ENCODE measurements at regions not wholly inside any gene's neighbourhood (a gene's known extent, or its start where the extent isn't known, plus 50 kb on each side); places are given as distances from the start of the nearest gene placed in this dataset.

- TF ChIP-seq MAX (IDR thresholded peaks at IDR 0.05) (no peak), CTCF (IDR thresholded peaks at IDR 0.05) (no peak), POLR2A (IDR thresholded peaks at IDR 0.05; ENCODE audit: low read length) (no peak), RAD21 (conservative IDR thresholded peaks at IDR 0.05 in 1 of 2, IDR thresholded peaks at IDR 0.05 in 1 of 2) (no peak), RFX5 (IDR thresholded peaks at IDR 0.05) (no peak)
Observed at GRCh38 chr15:22735781-22736180, 50.7 kb upstream of the NIPA1 start.
